ENCODE measurements at regions not wholly inside any gene's neighbourhood (a gene's known extent, or its start where the extent isn't known, plus 50 kb on each side); places are given as distances from the start of the nearest gene placed in this dataset.

DNA sequence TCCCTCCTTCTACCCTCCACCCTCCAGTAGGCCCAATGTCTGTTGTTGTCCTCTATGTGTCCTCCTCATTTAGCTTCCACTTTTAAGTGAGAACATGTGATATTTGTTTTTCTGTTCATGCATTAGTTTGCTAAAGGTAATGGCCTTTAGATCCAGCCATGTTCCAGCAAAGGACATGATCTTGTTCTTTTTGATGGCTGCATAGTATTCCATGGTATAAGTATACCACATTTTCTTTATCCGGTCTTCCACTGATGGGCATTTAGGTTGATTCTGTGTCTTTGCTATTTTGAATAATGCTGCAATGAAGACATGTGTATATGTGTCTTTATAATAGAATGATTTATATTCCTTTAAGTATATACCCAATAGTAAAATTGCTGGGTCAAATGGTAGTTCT is 232.5 kb upstream of the PRR16 start:
- TF ChIP-seq CTCF (IDR thresholded peaks at IDR 0.05): no peak
- TF ChIP-seq POLR2A (IDR thresholded peaks at IDR 0.05): no peak

Data from sigmoid colon (tissue), 3 donors.